ENCODE measurements at regions not wholly inside any gene's neighbourhood (a gene's known extent, or its start where the extent isn't known, plus 50 kb on each side); places are given as distances from the start of the nearest gene placed in this dataset.

- TF ChIP-seq CTCF (IDR thresholded peaks at IDR 0.05) (no peak), POLR2AphosphoS5 (IDR thresholded peaks at IDR 0.05) (no peak), POLR2A (IDR thresholded peaks at IDR 0.05) (no peak)
Measured at GRCh38 chr11:80771017-80771416, 1330.2 kb upstream of the TENM4 start.
